ENCODE measurements at regions not wholly inside any gene's neighbourhood (a gene's known extent, or its start where the extent isn't known, plus 50 kb on each side); places are given as distances from the start of the nearest gene placed in this dataset.

GRCh38 chr4:56183344-56183959 is 203.8 kb downstream of the AASDH start (continued):
- TF ChIP-seq DPF2 (CRISPR knock-in tag; IDR thresholded peaks at IDR 0.05; ENCODE audit: borderline replicate concordance, low read depth): no peak
- TF ChIP-seq PAF1 (CRISPR knock-in tag; IDR thresholded peaks at IDR 0.05): no peak
- TF ChIP-seq JARID2 (CRISPR knock-in tag; IDR thresholded peaks at IDR 0.05; ENCODE audit: insufficient replicate concordance): no peak
- TF ChIP-seq ZNF225 (CRISPR knock-in tag; IDR thresholded peaks at IDR 0.05): no peak
- TF ChIP-seq KMT2B (CRISPR knock-in tag; IDR thresholded peaks at IDR 0.05): no peak
- TF ChIP-seq, protein P1, sequence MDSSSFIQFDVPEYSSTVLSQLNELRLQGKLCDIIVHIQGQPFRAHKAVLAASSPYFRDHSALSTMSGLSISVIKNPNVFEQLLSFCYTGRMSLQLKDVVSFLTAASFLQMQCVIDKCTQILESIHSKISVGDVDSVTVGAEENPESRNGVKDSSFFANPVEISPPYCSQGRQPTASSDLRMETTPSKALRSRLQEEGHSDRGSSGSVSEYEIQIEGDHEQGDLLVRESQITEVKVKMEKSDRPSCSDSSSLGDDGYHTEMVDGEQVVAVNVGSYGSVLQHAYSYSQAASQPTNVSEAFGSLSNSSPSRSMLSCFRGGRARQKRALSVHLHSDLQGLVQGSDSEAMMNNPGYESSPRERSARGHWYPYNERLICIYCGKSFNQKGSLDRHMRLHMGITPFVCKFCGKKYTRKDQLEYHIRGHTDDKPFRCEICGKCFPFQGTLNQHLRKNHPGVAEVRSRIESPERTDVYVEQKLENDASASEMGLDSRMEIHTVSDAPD (CRISPR knock-in tag; IDR thresholded peaks at IDR 0.05): no peak
- no peak for TF ChIP-seq ZFP82 (CRISPR knock-in tag; IDR thresholded peaks at IDR 0.05; ENCODE audit: borderline replicate concordance)

DNA sequence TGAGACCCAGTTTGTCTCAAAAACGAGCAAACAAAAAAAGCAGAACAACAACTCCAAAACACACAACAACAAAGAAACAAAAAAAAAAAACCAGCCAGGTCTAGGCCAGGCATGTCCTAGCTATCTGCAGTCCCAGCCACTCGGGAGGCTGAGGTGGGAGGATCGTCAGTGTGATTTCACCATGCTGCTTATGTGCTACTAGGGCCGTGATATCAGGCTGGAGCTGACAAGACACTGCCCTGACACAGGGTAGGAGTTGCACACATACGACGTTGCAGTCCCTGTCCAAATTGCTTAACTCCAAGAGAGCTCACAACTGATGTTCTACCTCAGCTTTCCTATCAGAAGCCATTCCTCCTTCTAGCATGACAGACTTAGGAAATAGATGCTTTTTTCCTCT is 204.9 kb downstream of the AASDH start:
- Histone ChIP-seq H3K9ac (ENCODE audit: insufficient read depth, low read depth, low read length) (no peak overlapping the region), H2AFZ (ENCODE audit: low read length) (no peak overlapping the region), H3K36me3 (replicated peaks in 1 of 2; ENCODE audit: control insufficient read depth in 1 of 2, insufficient read depth in 2 of 2, low read length in 2 of 2) (no peaks in the 10 kb centered on the region), H3K4me1 (ENCODE audit: insufficient read depth, low read length) (peaks cover 11% of the 10 kb centered on the region), H3K27ac (ENCODE audit: extremely low read length, insufficient read depth, low read length) (no peak overlapping the region), H3K4me3 (replicated peaks in 1 of 3; ENCODE audit: insufficient read depth in 1 of 3, low read depth in 2 of 3, low read length in 3 of 3) (no peak overlapping the region), H3K9me3 (ENCODE audit: low read length) (no peaks in the 10 kb centered on the region), H3K79me2 (ENCODE audit: insufficient read depth, low read length) (no peaks in the 10 kb centered on the region), H4K20me1 (ENCODE audit: insufficient read depth, low read length) (no peaks in the 10 kb centered on the region), H3K27me3 (ENCODE audit: control insufficient read depth in 1 of 2, insufficient read depth in 2 of 2, low read length in 2 of 2) (no peaks in the 10 kb centered on the region), H3K4me2 (ENCODE audit: low read depth, low read length) (no peak overlapping the region)
- no peak for DNase-seq (ENCODE audit: low spot score)
- no peak for TF ChIP-seq KDM4B (CRISPR knock-in tag; IDR thresholded peaks at IDR 0.05)
- no peak for TF ChIP-seq EED (CRISPR knock-in tag; IDR thresholded peaks at IDR 0.05)
- no peak for TF ChIP-seq MAX (IDR thresholded peaks at IDR 0.05)
- no peak for TF ChIP-seq CBX2 (IDR thresholded peaks at IDR 0.05; ENCODE audit: low read depth, low read length)
- TF ChIP-seq CBX2 (CRISPR knock-in tag; IDR thresholded peaks at IDR 0.05; ENCODE audit: low read depth): no peak
- no peak for TF ChIP-seq ZNF775 (CRISPR knock-in tag; IDR thresholded peaks at IDR 0.05; ENCODE audit: borderline replicate concordance)
- no peak for TF ChIP-seq EP300 (IDR thresholded peaks at IDR 0.05; ENCODE audit: low read depth in 2 of 2, low read length in 2 of 2)
- no peak for TF ChIP-seq EP300 (CRISPR knock-in tag; IDR thresholded peaks at IDR 0.05; ENCODE audit: borderline replicate concordance)
- no peak for TF ChIP-seq ZBTB3 (CRISPR knock-in tag; IDR thresholded peaks at IDR 0.05; ENCODE audit: borderline replicate concordance, low read depth)
- CTCF ChIA-PET (ENCODE audit: low intra/inter-chr PET ratio, low total read pairs): no interaction called here
- POLR2A ChIA-PET: no interaction called here
- intact Hi-C loops (cut with micrococcal nuclease; ENCODE audit: unreplicated experiment) (no loop called here), in situ Hi-C loops (cut with HindIII; ENCODE audit: extremely low pct_ligation_motif_present, low pct_unique_long_range_greater_than_20kb) (no loop called here)
- ATAC-seq: no peak
- no peak for FAIRE-seq
- 80% methylated on average over 6 of the region's 6 CpGs for WGBS (ENCODE audit: low lambda C conversion rate)
- BruUV-seq (replicated peaks): no TSS peak

Data from HepG2 (cell line).